Naive thymus-derived CD8-positive, alpha-beta T cell (primary cell): ENCODE measurements at regions not wholly inside any gene's neighbourhood (a gene's known extent, or its start where the extent isn't known, plus 50 kb on each side); places are given as distances from the start of the nearest gene placed in this dataset.
A peak's percentile ranks its signal among the peaks of the same experiment; 100 is the strongest.

ENCODE experiments used
- ATAC-seq, 2 donors: fragments of 150-1000 bp; cut with Tn5 transposase in 1 of 2; sonication (Bioruptor Pico), chemical (Tn5 transposase) in 1 of 2; 1 replicate in 1 of 2; 2 replicates in 1 of 2; pipeline ENCODE4 v1.10.0; 2021; ENCODE audit warnings: mild to moderate bottlenecking in 2 of 2, moderate library complexity in 2 of 2
- POLR2A ChIA-PET: fragments of 350-600 bp; sonication (Branson Sonifier 250); formaldehyde crosslinking; loops from one replicate; lab custom pipeline; 2021; ENCODE audit warnings: antibody characterized with exemption; lab: Charles Lee
- DNase-seq, 10 donors: peaks; one replicate each; pipeline versions ENCODE4 v3.0.0 to v3.0.0-alpha.2; 2020 to 2022
- H3K27ac Mint-ChIP-seq, 10 donors: one replicate each; pipeline ENCODE4 v1.8.0; 2020 to 2022; ENCODE audit warnings: mild to moderate bottlenecking in 10 of 10, mixed read lengths in 10 of 10, moderate library complexity in 4 of 10, inconsistent platforms in 1 of 10
- H3K27me3 Mint-ChIP-seq, 5 donors: one replicate each; pipeline ENCODE4 v1.8.0; 2021 to 2022; ENCODE audit warnings: mixed read lengths in 5 of 5
- H3K36me3 Mint-ChIP-seq, 3 donors: one replicate each; pipeline ENCODE4 v1.8.0; 2020 to 2022; ENCODE audit warnings: mixed read lengths in 3 of 3, mild to moderate bottlenecking in 2 of 3, inconsistent platforms in 1 of 3
- H3K4me1 Mint-ChIP-seq, 4 donors: one replicate each; pipeline ENCODE4 v1.8.0; 2021 to 2022; ENCODE audit warnings: mixed read lengths in 4 of 4
- H3K4me3 Mint-ChIP-seq, 10 donors: one replicate each; pipeline ENCODE4 v1.8.0; 2020 to 2022; ENCODE audit warnings: mild to moderate bottlenecking in 10 of 10, mixed read lengths in 10 of 10, moderate library complexity in 6 of 10, inconsistent platforms in 1 of 10
- H3K9me3 Mint-ChIP-seq, 9 donors: one replicate each; pipeline ENCODE4 v1.8.0; 2020 to 2022; ENCODE audit warnings: mixed read lengths in 9 of 9, mild to moderate bottlenecking in 3 of 9, inconsistent platforms in 1 of 9, moderate library complexity in 1 of 9

DNA sequence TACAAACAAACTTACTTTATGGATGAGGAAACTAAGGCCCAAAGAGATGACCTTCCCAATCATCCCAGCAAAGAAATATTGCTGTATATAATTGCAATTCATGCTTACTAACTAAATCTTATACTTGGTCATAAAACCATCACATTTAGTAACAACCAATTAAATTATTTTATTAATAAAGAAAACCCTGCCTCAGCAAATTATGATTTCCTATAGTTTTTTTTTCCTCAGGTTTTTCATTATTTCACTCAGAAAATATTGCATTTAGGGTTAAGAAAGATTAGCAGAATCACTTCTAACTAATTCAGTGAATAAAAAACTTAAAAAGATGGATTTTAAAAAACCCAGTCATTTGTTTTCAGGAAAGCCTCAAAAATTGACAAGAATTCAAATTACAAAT is 86.5 kb upstream of the GADL1 start:
- H3K27ac Mint-ChIP-seq, result no peak overlapping the region
- DNase-seq (no peak), ATAC-seq (no peak)
- no peak overlapping the region for H3K4me3 Mint-ChIP-seq
- H3K4me1 Mint-ChIP-seq, result peaks cover 0 to 4% (median 0%) of the 10 kb centered on the region in 4 donors
- H3K36me3 Mint-ChIP-seq, result no peaks in the 10 kb centered on the region
- H3K9me3 Mint-ChIP-seq, result no peaks in the 10 kb centered on the region
- POLR2A ChIA-PET, result no interaction called here
- H3K27me3 Mint-ChIP-seq, result peaks cover 0 to 4% (median 0%) of the 10 kb centered on the region in 5 donors

- H3K27ac Mint-ChIP-seq, result no peak overlapping the region
- H3K9me3 Mint-ChIP-seq, result no peaks in the 10 kb centered on the region
- no peak for DNase-seq
- no peaks in the 10 kb centered on the region for H3K36me3 Mint-ChIP-seq
- peaks cover 0 to 4% (median 0%) of the 10 kb centered on the region in 5 donors for H3K27me3 Mint-ChIP-seq
- POLR2A ChIA-PET, result no interaction called here
- no peak for ATAC-seq
- no peak overlapping the region for H3K4me3 Mint-ChIP-seq
- peaks cover 0 to 4% (median 0%) of the 10 kb centered on the region in 4 donors for H3K4me1 Mint-ChIP-seq
Measured at GRCh38 chr3:30982416-30983075, 88.1 kb upstream of the GADL1 start.

DNA sequence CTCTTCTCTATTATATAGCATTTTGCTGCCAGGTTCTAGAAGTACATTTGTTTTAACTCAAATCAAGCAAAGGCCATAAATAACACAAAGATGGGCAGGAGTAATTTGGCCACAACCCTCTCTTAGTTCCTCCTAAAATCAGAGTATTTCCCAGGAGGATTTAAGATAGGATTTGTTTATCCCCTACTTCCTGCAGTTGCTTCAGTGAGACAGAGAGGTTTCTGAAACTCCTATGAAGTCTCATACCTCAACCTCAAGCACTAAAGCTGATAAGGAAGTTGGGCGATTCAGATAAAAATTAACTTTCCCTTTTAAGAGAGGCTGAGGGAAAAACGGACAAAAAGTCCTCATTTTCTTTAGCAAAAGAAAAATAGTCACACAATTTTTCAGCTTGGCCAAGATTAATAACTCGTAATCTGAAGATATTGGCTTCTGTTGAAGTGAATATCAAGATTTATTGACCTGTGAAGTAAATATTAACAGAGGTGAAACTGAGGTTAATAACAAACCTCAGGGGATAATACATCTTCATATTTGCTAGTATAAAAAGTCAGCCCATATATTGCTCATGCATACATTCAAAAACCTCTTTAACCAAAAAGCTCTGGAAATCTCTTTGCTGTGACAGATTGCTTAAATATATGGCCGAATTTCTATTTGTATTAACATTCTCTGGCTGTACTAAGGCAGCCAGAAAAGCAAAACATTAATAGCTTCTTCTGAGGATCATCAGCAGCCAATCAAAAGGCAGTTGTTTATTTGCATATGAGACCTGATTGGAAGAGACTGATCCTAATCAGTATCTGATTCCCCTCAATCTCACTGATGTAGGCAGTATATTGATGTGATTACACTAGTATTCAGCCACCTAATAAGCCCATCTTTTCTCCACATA is 90.6 kb upstream of the GADL1 start:
- ATAC-seq (no peak), DNase-seq (no peak)
- Mint-ChIP-seq H3K9me3 (no peaks in the 10 kb centered on the region), H3K4me1 (peaks cover 0 to 4% (median 1%) of the 10 kb centered on the region in 4 donors), H3K36me3 (no peaks in the 10 kb centered on the region), H3K27ac (no peak overlapping the region), H3K27me3 (peaks cover 0 to 11% (median 3%) of the 10 kb centered on the region in 5 donors), H3K4me3 (no peak overlapping the region)
- POLR2A ChIA-PET, result no interaction called here

DNA sequence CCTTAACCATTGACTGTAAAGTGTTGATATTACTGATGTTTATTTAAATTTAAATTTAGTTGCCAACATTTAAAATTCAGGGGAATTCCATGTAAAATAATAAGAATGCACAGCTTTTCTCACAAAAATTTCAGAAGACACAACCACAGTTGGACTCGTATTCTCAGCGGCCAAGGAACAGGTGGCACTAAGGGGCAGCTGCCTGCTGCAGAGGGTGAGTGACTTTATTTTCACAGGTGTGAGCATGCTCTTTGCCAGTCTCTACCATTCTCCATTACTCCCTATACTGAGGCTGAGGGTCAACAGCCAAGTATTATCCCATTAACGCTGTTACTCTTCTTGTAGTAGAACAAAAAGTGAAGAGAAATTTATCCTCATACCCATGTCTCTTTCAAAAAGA is 92.1 kb upstream of the GADL1 start:
- ATAC-seq (no peak), DNase-seq (no peak)
- Mint-ChIP-seq H3K9me3 (no peaks in the 10 kb centered on the region), H3K36me3 (no peaks in the 10 kb centered on the region), H3K27ac (peak overlapping the region in 1 of 10 donors; percentile 6), H3K4me1 (peaks cover 0 to 4% (median 1%) of the 10 kb centered on the region in 4 donors), H3K27me3 (peaks cover 0 to 11% (median 3%) of the 10 kb centered on the region in 5 donors), H3K4me3 (no peak overlapping the region)
- POLR2A ChIA-PET, result interaction anchor here (0.6 to 0.7 kb wide), 2 partner anchors 9 to 686 kb away, joined by 3 to 5 read pairs; no protein-coding TSS in a partner anchor

GRCh38 chr3:30988769-30989168 is 94.3 kb upstream of the GADL1 start:
- POLR2A ChIA-PET, result no interaction called here

DNA sequence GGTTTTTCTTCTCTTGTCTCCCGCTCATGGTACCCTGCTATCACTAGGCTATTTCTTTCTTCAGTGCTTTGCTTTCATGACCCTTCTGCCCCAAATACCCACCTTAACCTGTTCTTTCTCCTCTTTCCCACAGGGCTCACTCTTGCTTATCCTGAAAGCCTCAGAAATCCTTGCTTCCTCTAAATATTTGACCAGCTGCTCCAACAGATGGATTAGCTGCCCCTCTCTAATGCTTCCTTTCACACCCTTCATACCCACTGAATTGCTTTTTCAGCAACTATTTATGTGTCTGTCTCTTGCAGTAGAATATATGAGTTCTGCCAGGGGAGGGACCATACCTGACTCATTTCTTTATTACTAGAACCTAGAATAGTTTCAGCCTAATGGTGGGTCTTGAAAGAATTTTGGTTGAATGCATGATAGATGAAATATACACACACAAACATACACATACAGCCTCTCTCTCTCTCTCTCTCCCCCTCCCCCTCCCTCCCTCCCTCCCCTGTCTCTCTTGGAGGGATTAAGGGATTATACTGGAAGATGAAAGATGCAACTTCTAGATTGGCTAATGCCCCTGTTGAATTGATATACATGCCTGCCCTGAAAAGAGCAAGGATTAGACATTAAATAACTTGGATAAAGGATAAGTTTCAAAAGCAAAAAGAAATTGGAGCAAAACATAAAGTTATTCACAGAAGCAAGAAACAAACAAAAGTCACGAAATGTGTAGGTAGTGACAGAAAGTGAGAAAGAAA is 95.0 kb upstream of the GADL1 start:
- Mint-ChIP-seq H3K4me3 (no peak overlapping the region), H3K27ac (no peak overlapping the region), H3K9me3 (peaks cover 0 to 4% (median 1%) of the 10 kb centered on the region in 9 donors), H3K27me3 (peaks cover 0 to 9% (median 3%) of the 10 kb centered on the region in 5 donors), H3K4me1 (peaks cover 0 to 2% (median 1%) of the 10 kb centered on the region in 4 donors), H3K36me3 (no peaks in the 10 kb centered on the region)
- DNase-seq (no peak), ATAC-seq (no peak)
- POLR2A ChIA-PET, result no interaction called here

More at GRCh38 chr3:30988769-30989168, 94.3 kb upstream of the GADL1 start:
- peaks cover 0 to 3% (median 0%) of the 10 kb centered on the region in 9 donors for H3K9me3 Mint-ChIP-seq
- H3K27ac Mint-ChIP-seq, result peak overlapping the region in 1 of 10 donors; percentile 54
- H3K4me3 Mint-ChIP-seq, result no peak overlapping the region
- H3K4me1 Mint-ChIP-seq, result peaks cover 0 to 4% (median 1%) of the 10 kb centered on the region in 4 donors
- ATAC-seq, result no peak
- no peak for DNase-seq
- peaks cover 0 to 9% (median 3%) of the 10 kb centered on the region in 5 donors for H3K27me3 Mint-ChIP-seq
- H3K36me3 Mint-ChIP-seq, result no peaks in the 10 kb centered on the region

GRCh38 chr3:30996467-30996866 is 102.0 kb upstream of the GADL1 start:
- Mint-ChIP-seq H3K36me3 (no peaks in the 10 kb centered on the region), H3K27me3 (peaks cover 0 to 3% (median 0%) of the 10 kb centered on the region in 5 donors), H3K4me1 (no peaks in the 10 kb centered on the region), H3K27ac (no peak overlapping the region), H3K9me3 (peaks cover 0 to 9% (median 3%) of the 10 kb centered on the region in 9 donors), H3K4me3 (no peak overlapping the region)
- ATAC-seq, result no peak
- POLR2A ChIA-PET, result no interaction called here
- DNase-seq, result no peak

DNA sequence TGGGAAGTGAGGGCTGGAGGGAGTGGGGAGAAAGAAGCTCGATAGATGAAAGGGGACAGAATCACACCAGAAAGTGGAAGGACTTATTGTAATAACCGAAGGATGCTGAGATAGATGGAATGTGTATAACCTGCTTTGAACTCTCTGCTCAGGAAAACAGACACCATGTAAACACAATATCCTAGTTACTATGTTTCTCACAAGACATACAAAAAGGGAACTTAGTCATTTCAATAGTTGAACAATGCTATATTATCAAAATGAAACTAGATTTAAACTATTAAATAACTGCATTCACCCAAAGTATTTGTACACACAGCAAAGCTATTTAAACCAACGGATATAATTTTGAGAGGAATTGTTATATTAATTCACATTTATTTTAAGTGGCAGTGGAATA is 108.3 kb upstream of the GADL1 start:
- peaks cover 0 to 1% (median 0%) of the 10 kb centered on the region in 9 donors for H3K9me3 Mint-ChIP-seq
- peaks cover 0 to 2% (median 0%) of the 10 kb centered on the region in 5 donors for H3K27me3 Mint-ChIP-seq
- no peaks in the 10 kb centered on the region for H3K36me3 Mint-ChIP-seq
- peaks cover 0 to 2% (median 0%) of the 10 kb centered on the region in 4 donors for H3K4me1 Mint-ChIP-seq
- no peak for DNase-seq
- H3K4me3 Mint-ChIP-seq, result no peak overlapping the region
- POLR2A ChIA-PET, result no interaction called here
- ATAC-seq, result no peak
- H3K27ac Mint-ChIP-seq, result no peak overlapping the region

GRCh38 chr3:31004025-31004678 is 109.7 kb upstream of the GADL1 start:
- Mint-ChIP-seq H3K36me3 (no peaks in the 10 kb centered on the region), H3K27ac (no peak overlapping the region), H3K27me3 (peaks cover 0 to 2% (median 0%) of the 10 kb centered on the region in 5 donors), H3K4me3 (no peak overlapping the region), H3K9me3 (peaks cover 0 to 3% (median 0%) of the 10 kb centered on the region in 9 donors), H3K4me1 (peaks cover 0 to 3% (median 1%) of the 10 kb centered on the region in 4 donors)
- POLR2A ChIA-PET, result no interaction called here
- DNase-seq (no peak), ATAC-seq (no peak)

DNA sequence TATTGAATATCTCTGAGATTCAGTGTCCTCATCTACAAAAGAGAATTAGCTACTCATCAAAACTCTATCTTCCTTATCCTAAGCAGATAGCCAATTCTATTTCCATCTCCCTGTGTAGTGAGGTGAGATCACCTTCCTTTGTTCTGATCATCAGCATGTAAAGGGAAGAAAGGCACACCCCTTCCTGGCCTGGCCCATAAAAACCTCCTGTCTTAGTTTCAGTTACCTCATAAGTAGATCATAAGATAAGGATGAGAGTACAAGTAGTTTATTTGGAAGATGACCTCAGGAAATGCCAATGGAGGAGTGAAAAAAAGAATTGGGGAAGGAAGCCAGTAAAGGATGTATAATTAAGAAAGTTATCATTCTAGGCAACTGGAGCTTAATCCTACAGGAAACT is 114.5 kb upstream of the GADL1 start:
- Mint-ChIP-seq H3K36me3 (no peaks in the 10 kb centered on the region), H3K27ac (no peak overlapping the region), H3K9me3 (peaks cover 0 to 9% (median 2%) of the 10 kb centered on the region in 9 donors), H3K4me3 (no peak overlapping the region), H3K27me3 (peaks cover 0 to 2% (median 0%) of the 10 kb centered on the region in 5 donors), H3K4me1 (peaks cover 0 to 3% (median 1%) of the 10 kb centered on the region in 4 donors)
- ATAC-seq (no peak), DNase-seq (no peak)
- POLR2A ChIA-PET, result no interaction called here

GRCh38 chr3:31009881-31010280 is 115.4 kb upstream of the GADL1 start:
- no peak overlapping the region for H3K27ac Mint-ChIP-seq
- peaks cover 0 to 2% (median 0%) of the 10 kb centered on the region in 5 donors for H3K27me3 Mint-ChIP-seq
- peaks cover 0 to 9% (median 2%) of the 10 kb centered on the region in 9 donors for H3K9me3 Mint-ChIP-seq
- H3K36me3 Mint-ChIP-seq, result no peaks in the 10 kb centered on the region
- H3K4me3 Mint-ChIP-seq, result no peak overlapping the region
- no peak for DNase-seq
- no peak for ATAC-seq
- POLR2A ChIA-PET, result no interaction called here
- H3K4me1 Mint-ChIP-seq, result peaks cover 0 to 3% (median 1%) of the 10 kb centered on the region in 4 donors

- DNase-seq, result no peak
- no peak overlapping the region for H3K4me3 Mint-ChIP-seq
- H3K27me3 Mint-ChIP-seq, result peaks cover 0 to 2% (median 0%) of the 10 kb centered on the region in 5 donors
- no peaks in the 10 kb centered on the region for H3K36me3 Mint-ChIP-seq
- H3K27ac Mint-ChIP-seq, result no peak overlapping the region
- no peak for ATAC-seq
- POLR2A ChIA-PET, result no interaction called here
- peaks cover 0 to 9% (median 2%) of the 10 kb centered on the region in 9 donors for H3K9me3 Mint-ChIP-seq
- H3K4me1 Mint-ChIP-seq, result peaks cover 0 to 3% (median 1%) of the 10 kb centered on the region in 4 donors
Measured at GRCh38 chr3:31010491-31010890, 116.0 kb upstream of the GADL1 start.
